ENCODE measurements at regions not wholly inside any gene's neighbourhood (a gene's known extent, or its start where the extent isn't known, plus 50 kb on each side); places are given as distances from the start of the nearest gene placed in this dataset.

- CTCF ChIA-PET: no interaction called here
- no peak overlapping the region for H3K4me3 Mint-ChIP-seq
- no peaks in the 10 kb centered on the region for H3K27me3 Mint-ChIP-seq
- POLR2A ChIA-PET: no interaction called here
- H3K27ac Mint-ChIP-seq: no peak overlapping the region
- H3K9me3 Mint-ChIP-seq: no peaks in the 10 kb centered on the region
- H3K4me1 Mint-ChIP-seq (ENCODE audit: low read depth): no peaks in the 10 kb centered on the region
- intact Hi-C loops (cut with micrococcal nuclease): no loop called here
- DNase-seq: no peak
- no peaks in the 10 kb centered on the region for H3K36me3 Mint-ChIP-seq
Observed at GRCh38 chr1:218948446-218948845, 225.2 kb upstream of the LYPLAL1 start.

DNA sequence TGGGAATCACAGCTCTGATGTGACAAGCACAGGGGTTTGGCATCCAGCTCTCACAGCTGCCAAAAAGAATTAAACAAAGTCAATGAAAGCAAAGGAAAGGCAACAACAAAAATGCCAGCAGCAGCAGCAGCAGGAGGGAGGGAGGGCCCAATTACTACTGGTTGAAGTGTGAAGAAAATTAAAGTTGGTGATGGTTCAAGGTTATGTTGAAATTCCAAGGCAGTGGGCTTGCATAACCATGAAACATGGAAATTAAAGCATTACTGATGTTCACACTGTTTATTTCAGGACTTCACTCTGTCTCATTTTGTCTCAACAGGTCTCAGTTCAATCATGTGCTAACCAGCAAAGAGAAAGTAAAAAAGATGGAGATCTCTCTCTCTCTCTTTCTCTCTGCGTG lies 220.3 kb upstream of the LYPLAL1 start:
- no peaks in the 10 kb centered on the region for H3K9me3 Mint-ChIP-seq
- no peaks in the 10 kb centered on the region for H3K36me3 Mint-ChIP-seq
- no peak overlapping the region for H3K27ac Mint-ChIP-seq
- intact Hi-C loops (cut with micrococcal nuclease): no loop called here
- ChIA-PET CTCF (no interaction called here), POLR2A (no interaction called here)
- H3K4me1 Mint-ChIP-seq (ENCODE audit: low read depth): no peaks in the 10 kb centered on the region
- no peak for DNase-seq
- no peaks in the 10 kb centered on the region for H3K27me3 Mint-ChIP-seq
- H3K4me3 Mint-ChIP-seq: no peak overlapping the region

GRCh38 chr1:218957971-218958370 lies 215.7 kb upstream of the LYPLAL1 start:
- DNase-seq: no peak
- Mint-ChIP-seq H3K27me3 (no peaks in the 10 kb centered on the region), H3K9me3 (no peaks in the 10 kb centered on the region), H3K36me3 (no peaks in the 10 kb centered on the region), H3K4me1 (ENCODE audit: low read depth) (no peaks in the 10 kb centered on the region), H3K4me3 (no peak overlapping the region), H3K27ac (no peak overlapping the region)
- CTCF ChIA-PET: no interaction called here
- POLR2A ChIA-PET: no interaction called here
- intact Hi-C loops (cut with micrococcal nuclease): no loop called here

DNA sequence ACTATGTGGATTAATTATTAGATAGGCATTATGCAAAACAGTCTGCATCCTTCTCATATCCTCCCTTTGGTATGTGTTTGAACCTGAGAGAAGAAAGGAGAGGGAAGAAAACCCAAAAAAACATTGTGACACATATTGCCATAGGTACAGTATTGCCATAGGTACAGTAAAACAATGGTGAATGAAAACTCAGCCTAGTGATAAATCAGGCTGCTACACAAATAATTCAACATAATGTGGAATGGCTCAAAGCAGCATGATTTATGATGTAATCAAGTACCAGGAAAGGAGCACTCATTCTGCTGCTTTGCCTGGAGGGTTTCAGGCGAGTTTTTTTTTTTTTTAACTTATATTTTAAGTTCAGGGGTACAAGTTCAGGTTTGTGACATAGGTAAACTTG lies 213.9 kb upstream of the LYPLAL1 start:
- DNase-seq: no peak
- no peak overlapping the region for H3K27ac Mint-ChIP-seq
- H3K36me3 Mint-ChIP-seq: no peaks in the 10 kb centered on the region
- H3K4me1 Mint-ChIP-seq (ENCODE audit: low read depth): no peaks in the 10 kb centered on the region
- no peaks in the 10 kb centered on the region for H3K9me3 Mint-ChIP-seq
- H3K27me3 Mint-ChIP-seq: no peaks in the 10 kb centered on the region
- intact Hi-C loops (cut with micrococcal nuclease): no loop called here
- POLR2A ChIA-PET: no interaction called here
- H3K4me3 Mint-ChIP-seq: no peak overlapping the region
- CTCF ChIA-PET: no interaction called here

- Mint-ChIP-seq H3K9me3 (no peaks in the 10 kb centered on the region), H3K4me1 (ENCODE audit: low read depth) (no peaks in the 10 kb centered on the region), H3K27ac (no peak overlapping the region), H3K36me3 (no peaks in the 10 kb centered on the region), H3K4me3 (no peak overlapping the region), H3K27me3 (no peaks in the 10 kb centered on the region)
- CTCF ChIA-PET: no interaction called here
- no peak for DNase-seq
- intact Hi-C loops (cut with micrococcal nuclease): no loop called here
- POLR2A ChIA-PET: no interaction called here
Observed at GRCh38 chr1:218964471-218965185, 209.1 kb upstream of the LYPLAL1 start.

DNA sequence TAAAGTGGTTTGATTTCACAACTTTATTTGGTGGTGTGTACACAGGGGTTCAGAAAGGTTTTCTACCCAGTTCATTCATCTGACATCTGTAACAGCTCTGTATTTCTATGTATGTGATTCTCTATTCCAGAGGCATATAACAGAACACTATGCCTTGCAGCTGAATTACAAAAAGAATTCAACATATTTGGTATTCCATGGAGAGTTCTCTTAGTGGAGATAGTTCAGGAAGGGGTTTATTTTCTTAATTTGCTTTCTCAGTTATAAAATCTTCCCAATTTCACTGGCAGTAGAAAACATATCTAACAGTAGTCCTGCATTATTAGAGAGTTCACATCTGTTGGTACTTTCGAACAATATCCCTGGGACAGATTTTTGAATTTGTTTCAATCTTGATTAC lies 207.9 kb upstream of the LYPLAL1 start:
- DNase-seq: no peak
- Mint-ChIP-seq H3K4me1 (ENCODE audit: low read depth) (no peaks in the 10 kb centered on the region), H3K27ac (no peak overlapping the region), H3K9me3 (no peaks in the 10 kb centered on the region), H3K36me3 (no peaks in the 10 kb centered on the region), H3K4me3 (no peak overlapping the region), H3K27me3 (no peaks in the 10 kb centered on the region)
- ChIA-PET POLR2A (no interaction called here), CTCF (no interaction called here)
- intact Hi-C loops (cut with micrococcal nuclease): no loop called here

DNA sequence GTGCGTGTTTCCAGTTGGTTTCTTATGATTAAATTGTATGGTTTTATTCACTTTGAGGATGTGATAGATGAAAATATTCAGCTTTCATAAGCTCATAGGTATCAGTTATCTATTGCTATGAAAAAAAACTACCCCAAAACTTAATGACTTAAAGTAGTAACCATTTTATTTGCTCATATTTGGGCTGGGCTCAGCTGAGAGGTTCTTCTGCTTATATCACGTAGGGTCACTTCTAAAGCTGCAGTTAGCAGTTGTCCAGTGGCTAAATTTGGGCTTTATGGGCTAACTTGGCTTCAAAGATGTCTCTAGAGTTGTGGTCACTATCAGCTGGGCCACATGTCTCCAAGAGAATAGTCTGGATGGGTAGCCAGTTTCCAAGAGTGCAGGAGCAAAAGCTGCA lies 206.4 kb upstream of the LYPLAL1 start:
- no peaks in the 10 kb centered on the region for H3K36me3 Mint-ChIP-seq
- H3K9me3 Mint-ChIP-seq: no peaks in the 10 kb centered on the region
- H3K27ac Mint-ChIP-seq: no peak overlapping the region
- intact Hi-C loops (cut with micrococcal nuclease): no loop called here
- ChIA-PET CTCF (no interaction called here), POLR2A (no interaction called here)
- H3K4me1 Mint-ChIP-seq (ENCODE audit: low read depth): no peaks in the 10 kb centered on the region
- no peak overlapping the region for H3K4me3 Mint-ChIP-seq
- no peaks in the 10 kb centered on the region for H3K27me3 Mint-ChIP-seq
- DNase-seq: no peak

DNA sequence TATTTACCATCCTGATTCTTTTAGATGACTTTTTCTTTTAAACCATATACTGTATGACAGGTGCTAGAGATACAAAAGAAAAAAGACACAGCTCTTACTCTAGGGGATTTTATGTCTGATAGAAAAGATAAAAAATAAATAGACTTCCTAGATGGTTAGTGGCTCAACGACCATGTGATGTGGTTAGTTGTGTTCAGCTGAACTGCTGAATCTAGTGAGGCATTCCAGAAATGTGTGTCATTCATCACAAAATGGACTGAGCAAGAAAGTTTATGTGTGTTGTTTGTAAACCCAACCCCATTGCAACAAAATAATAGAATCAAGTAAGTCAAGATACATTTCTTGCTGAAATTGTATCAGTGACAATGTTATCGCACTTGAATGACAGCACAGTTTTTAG lies 205.8 kb upstream of the LYPLAL1 start:
- Mint-ChIP-seq H3K9me3 (no peaks in the 10 kb centered on the region), H3K4me3 (no peak overlapping the region), H3K27ac (no peak overlapping the region), H3K27me3 (no peaks in the 10 kb centered on the region), H3K36me3 (no peaks in the 10 kb centered on the region), H3K4me1 (ENCODE audit: low read depth) (no peaks in the 10 kb centered on the region)
- ChIA-PET CTCF (no interaction called here), POLR2A (no interaction called here)
- DNase-seq: no peak
- intact Hi-C loops (cut with micrococcal nuclease): no loop called here

DNA sequence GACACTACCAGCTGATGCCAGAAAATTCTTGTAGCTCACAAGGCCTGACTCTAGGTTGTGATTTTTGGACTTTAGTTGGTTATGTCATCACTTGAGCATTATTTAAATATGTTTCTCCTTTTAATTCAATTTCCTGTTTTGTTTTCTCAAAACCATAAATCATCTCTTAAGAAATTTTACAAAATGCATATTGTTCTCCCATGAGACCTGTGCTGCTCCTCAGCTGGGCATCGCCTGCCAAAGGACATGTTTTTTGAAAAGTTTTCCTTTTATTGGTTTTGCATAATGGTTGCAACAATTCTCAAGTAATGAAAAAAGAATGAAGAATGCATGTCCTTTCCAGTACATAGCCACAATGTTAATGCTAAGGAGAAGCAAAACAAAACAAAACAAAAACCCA lies 204.7 kb upstream of the LYPLAL1 start:
- no peak overlapping the region for H3K4me3 Mint-ChIP-seq
- no peaks in the 10 kb centered on the region for H3K36me3 Mint-ChIP-seq
- no peak for DNase-seq
- no peaks in the 10 kb centered on the region for H3K27me3 Mint-ChIP-seq
- POLR2A ChIA-PET: no interaction called here
- no peaks in the 10 kb centered on the region for H3K4me1 Mint-ChIP-seq (ENCODE audit: low read depth)
- H3K27ac Mint-ChIP-seq: no peak overlapping the region
- CTCF ChIA-PET: no interaction called here
- H3K9me3 Mint-ChIP-seq: no peaks in the 10 kb centered on the region
- intact Hi-C loops (cut with micrococcal nuclease): no loop called here

GRCh38 chr1:218970397-218970990 lies 203.2 kb upstream of the LYPLAL1 start:
- ChIA-PET CTCF (no interaction called here), POLR2A (no interaction called here)
- Mint-ChIP-seq H3K4me3 (no peak overlapping the region), H3K27ac (no peak overlapping the region), H3K4me1 (ENCODE audit: low read depth) (no peaks in the 10 kb centered on the region), H3K27me3 (no peaks in the 10 kb centered on the region), H3K9me3 (no peaks in the 10 kb centered on the region), H3K36me3 (no peaks in the 10 kb centered on the region)
- no peak for DNase-seq
- intact Hi-C loops (cut with micrococcal nuclease): no loop called here

DNA sequence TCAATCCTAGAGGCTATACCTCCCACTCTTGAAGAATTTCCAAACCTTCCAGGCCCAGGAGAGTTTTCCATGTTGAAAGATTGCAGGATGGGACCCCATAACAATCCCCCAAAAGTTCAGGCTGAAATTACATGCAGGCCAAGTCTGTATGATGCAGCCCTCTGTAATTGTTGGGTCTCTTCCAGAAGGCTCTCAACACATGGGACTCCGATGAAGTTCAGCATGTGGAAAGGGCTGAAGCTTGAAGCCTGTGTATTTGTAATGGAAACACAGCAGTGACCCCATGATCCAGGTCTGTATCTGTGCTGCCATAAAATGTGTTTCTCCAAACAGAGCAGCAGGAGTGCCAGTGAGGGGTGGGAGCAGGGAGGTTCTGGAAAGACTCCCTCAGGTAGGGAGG lies 202.5 kb upstream of the LYPLAL1 start:
- CTCF ChIA-PET: no interaction called here
- DNase-seq: no peak
- Mint-ChIP-seq H3K36me3 (no peaks in the 10 kb centered on the region), H3K27me3 (no peaks in the 10 kb centered on the region), H3K4me1 (ENCODE audit: low read depth) (no peaks in the 10 kb centered on the region), H3K4me3 (no peak overlapping the region), H3K27ac (no peak overlapping the region), H3K9me3 (no peaks in the 10 kb centered on the region)
- intact Hi-C loops (cut with micrococcal nuclease): no loop called here
- POLR2A ChIA-PET: no interaction called here

GRCh38 chr1:218980881-218981280 lies 192.8 kb upstream of the LYPLAL1 start:
- POLR2A ChIA-PET: no interaction called here
- no peak overlapping the region for H3K27ac Mint-ChIP-seq
- intact Hi-C loops (cut with micrococcal nuclease): no loop called here
- DNase-seq: no peak
- no peaks in the 10 kb centered on the region for H3K27me3 Mint-ChIP-seq
- CTCF ChIA-PET: no interaction called here
- H3K4me1 Mint-ChIP-seq (ENCODE audit: low read depth): no peaks in the 10 kb centered on the region
- no peak overlapping the region for H3K4me3 Mint-ChIP-seq
- peaks cover 2% of the 10 kb centered on the region for H3K9me3 Mint-ChIP-seq
- H3K36me3 Mint-ChIP-seq: no peaks in the 10 kb centered on the region

DNA sequence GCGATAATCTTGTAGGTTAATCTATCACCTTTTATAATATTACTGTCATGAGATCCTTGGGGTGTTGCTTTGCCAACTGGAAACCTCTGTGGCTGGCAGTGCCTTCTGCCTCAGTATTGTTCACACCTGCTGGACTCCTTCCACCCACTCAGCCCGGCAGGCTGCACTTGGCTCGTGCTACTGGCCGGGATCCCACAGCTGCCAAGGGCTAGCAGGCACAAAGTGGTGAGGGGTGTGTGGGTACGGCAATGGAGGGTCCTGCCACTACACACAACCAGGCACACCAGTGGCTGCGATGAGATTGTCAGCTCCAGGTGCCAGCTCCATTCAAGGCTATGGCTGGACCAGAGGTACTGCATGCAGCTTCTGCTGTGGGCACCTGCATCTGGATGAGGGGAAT lies 191.2 kb upstream of the LYPLAL1 start:
- peaks cover 2% of the 10 kb centered on the region for H3K9me3 Mint-ChIP-seq
- no peak overlapping the region for H3K4me3 Mint-ChIP-seq
- H3K27me3 Mint-ChIP-seq: no peaks in the 10 kb centered on the region
- H3K4me1 Mint-ChIP-seq (ENCODE audit: low read depth): no peaks in the 10 kb centered on the region
- POLR2A ChIA-PET: no interaction called here
- intact Hi-C loops (cut with micrococcal nuclease): no loop called here
- no peaks in the 10 kb centered on the region for H3K36me3 Mint-ChIP-seq
- DNase-seq: no peak
- CTCF ChIA-PET: interaction anchor here (0.6 kb wide), 1 partner anchor 104 kb away, joined by 4 read pairs; no protein-coding TSS in a partner anchor
- no peak overlapping the region for H3K27ac Mint-ChIP-seq
